ENCODE measurements at regions not wholly inside any gene's neighbourhood (a gene's known extent, or its start where the extent isn't known, plus 50 kb on each side); places are given as distances from the start of the nearest gene placed in this dataset.

DNA sequence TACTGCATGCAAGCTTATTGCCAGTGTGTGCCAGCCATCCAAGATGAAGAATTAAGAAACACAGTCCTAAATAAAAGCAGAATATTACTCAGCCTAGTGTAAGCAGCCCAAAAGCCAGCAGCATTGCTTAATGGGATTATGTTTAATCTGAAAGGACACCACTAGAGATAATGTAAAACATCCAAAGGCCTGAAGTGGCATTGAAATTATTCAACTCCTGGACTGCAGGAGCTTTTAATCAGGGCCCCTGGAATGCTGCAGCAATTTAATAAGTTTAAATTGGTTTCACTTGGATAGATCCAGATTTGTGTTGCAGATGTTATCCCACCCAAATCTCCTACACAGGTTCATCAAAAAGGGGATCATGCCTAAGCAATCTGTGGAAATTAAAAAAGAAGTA, 193.0 kb downstream of the C12orf50 start:
- DNase-seq: no peak

GRCh38 chr12:87828382-87828973, 200.7 kb downstream of the C12orf50 start:
- no peak for DNase-seq

GRCh38 chr12:87827638-87828264, 201.4 kb downstream of the C12orf50 start:
- DNase-seq: no peak

GRCh38 chr12:87822923-87823322, 206.3 kb downstream of the C12orf50 start:
- no peak for DNase-seq

DNA sequence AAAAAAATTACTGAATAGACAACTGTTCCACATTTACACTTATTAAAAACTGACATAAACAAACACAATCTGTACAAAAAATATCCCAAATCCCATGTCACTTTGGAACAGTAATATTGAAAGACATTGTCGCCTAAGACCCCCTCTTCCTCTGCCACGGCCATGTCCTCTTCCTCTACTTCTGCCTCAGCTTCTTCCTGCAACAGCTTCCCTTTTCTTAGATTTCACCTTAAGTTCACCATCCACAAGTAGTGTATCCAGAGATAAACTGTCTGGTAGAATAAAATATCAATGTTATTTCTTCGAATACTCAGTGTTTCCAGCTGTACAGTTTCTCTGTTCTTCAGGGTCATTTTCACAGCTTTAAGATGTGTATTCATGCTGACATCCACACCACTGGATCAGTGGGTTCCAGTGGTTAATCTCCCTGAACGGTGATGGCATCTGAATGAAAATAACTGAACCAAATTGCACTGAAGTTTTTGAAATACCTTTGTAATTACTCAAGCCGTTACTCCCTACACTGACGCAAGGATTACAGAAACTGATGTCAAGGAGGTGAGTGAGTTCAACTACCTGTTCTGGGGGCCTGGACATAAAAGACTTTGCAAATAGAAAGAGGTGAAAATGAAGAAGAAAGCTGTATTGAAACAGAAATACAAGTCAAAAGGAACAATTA, 208.5 kb downstream of the C12orf50 start:
- no peak for DNase-seq

GRCh38 chr12:87818441-87818840, 210.8 kb downstream of the C12orf50 start:
- no peak for DNase-seq

DNA sequence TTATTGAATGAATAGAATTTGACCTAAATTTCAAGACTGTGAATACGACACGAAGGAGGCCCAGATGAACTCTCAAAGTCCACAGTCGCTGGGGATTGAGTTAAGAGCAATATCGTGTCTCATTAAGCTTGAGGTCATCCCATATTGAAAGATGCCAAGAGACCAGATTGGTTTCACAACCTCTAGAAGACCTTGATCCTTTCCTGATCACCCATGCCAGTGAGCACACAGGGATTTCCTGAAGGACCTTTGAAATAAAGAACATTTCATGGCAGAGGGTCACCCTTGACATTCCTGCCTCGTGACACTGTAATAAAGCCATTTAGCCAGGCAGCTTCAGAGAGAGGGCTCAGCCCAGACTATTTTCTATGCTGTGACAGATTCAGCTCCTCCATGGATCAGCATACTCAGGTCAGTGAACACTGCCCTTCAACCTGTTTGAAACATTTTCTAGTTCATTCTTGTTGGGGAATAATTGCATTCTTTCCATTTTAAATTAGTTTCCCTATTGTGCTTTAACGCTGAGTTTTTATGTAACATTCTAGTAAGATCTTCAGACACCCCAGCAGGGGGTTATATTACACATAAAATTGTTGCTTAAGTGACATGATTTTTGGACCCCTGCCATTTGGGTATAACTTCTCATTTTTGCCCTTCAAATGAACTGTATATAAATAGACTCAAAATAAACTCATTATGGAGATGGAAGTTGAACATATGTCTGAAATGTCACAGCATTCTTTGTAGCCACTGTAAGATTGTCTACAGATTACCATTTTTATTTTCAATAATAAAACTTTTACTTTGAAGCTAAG, 213.2 kb downstream of the C12orf50 start:
- no peak for DNase-seq

GRCh38 chr12:87814625-87815024, 214.6 kb downstream of the C12orf50 start:
- DNase-seq: no peak

DNA sequence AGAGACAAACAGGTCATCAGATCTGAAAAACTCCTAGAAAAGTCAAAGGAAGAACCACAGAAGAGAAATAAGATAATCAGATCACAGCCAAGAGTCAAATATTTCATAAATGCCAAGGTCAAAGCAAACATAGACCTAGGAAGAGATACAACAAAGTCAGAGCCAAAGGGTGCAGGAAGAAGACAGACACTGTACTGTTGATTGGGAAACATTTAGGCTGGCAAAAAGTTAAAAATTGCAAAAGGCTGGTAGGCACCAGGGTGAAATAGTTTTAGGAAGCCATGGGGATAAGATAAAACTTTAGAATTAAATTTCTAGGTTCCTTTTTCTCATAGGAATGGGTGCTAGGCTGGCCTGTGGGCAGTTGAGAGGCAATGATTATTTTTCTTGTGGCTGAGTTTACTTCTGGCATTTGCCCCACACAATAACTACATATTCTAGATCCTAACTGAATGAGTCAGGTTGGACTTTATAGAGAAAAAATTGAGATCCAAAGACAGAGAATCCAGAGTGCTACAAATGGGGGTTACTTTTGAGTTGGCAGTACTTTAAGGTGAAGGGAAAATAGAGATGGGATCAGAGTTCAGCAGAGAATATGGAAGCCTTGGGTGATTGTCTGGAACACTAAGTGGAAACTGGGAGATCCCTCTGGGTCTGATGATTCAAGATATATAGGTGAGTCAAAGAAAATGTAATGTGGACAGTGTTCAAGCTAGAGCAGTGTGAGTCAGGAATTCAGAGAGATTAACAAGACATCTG, 215.5 kb downstream of the C12orf50 start:
- no peak for DNase-seq

GRCh38 chr12:87812681-87813080, 216.5 kb downstream of the C12orf50 start:
- no peak for DNase-seq

GRCh38 chr12:87812030-87812429, 217.2 kb downstream of the C12orf50 start:
- DNase-seq: no peak

DNA sequence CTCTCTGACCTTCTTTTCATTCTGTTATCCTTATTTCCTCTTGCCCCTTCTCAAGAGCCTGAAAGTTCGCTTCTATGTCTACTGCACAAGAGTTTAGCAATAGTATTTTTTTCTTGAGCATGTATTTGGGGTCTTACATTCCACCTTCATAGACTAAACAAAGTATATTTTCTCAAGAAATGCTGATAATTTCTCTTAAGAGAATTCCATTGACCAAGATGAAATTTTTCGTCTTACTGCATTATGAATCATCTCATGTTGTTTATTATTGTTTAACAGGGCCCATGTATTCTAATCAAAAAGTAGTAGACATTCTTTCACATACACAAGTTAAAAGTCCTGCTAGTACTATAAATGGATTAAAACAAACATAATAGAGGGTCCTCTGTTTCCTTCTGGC, 219.3 kb downstream of the C12orf50 start:
- no peak for DNase-seq

DNA sequence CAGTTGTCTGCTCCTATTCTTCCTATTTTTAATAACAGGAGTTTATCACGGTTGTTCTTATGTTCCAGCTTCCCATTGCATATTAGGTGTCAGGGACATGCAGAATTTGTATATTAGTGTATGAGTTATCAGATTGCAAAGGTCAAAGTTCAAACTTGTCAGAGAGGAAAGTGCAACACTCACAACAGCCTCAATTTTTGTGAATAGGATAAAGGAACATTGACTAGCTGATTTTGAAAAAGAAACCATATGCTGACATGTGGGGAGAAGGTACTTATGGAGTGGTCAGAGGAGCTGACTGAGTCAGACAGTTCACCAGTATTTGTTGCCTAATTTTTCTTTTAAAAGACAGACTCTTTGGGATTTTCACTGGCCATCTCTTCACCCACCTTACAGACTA, 222.1 kb downstream of the C12orf50 start:
- DNase-seq: no peak

- DNase-seq: no peak
These were observed 222.9 kb downstream of the C12orf50 start for GRCh38 chr12:87806310-87806709.

- DNase-seq: no peak
These were observed 224.8 kb downstream of the C12orf50 start for GRCh38 chr12:87804386-87804785.

GRCh38 chr12:87802721-87803011, 226.5 kb downstream of the C12orf50 start:
- no peak for DNase-seq

DNA sequence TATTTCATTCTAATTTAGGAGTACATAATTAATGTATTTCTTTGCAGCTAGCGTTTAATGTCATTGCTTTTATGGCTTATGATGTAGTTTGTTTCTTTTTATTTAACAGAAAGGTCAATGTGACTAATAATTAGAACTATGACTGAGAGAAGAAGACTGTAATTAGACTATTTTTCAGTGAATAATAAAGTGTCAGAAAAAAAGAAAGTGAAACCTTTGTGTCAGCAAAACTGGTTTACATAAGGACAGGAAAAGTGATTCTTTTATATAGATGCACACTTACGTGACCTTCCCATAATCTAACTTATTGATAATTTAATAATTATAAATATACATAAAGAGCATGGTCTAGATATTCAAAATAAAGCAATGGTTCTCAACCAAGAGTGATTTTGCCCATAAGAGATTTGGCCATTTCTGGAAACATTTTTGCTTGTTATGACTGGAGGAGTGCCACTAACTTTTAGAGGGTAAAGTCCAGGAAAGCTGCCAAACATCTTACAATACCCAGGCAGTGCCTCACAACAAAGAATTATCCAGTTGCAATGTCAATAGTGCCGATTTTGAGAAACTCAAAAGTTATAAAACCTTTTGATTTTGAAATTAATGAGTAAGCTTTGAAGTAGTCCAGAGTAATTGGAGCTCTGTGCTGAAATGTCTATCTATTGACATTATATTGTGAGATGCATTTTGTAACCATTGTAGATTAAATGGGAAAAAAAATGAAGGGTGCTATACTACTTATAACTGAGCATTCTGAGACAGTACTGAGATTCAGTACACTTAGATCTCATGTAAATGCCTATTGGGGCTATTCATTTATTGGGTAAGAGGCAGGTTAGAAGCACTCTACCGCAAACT, 227.1 kb downstream of the C12orf50 start:
- no peak for DNase-seq

DNA sequence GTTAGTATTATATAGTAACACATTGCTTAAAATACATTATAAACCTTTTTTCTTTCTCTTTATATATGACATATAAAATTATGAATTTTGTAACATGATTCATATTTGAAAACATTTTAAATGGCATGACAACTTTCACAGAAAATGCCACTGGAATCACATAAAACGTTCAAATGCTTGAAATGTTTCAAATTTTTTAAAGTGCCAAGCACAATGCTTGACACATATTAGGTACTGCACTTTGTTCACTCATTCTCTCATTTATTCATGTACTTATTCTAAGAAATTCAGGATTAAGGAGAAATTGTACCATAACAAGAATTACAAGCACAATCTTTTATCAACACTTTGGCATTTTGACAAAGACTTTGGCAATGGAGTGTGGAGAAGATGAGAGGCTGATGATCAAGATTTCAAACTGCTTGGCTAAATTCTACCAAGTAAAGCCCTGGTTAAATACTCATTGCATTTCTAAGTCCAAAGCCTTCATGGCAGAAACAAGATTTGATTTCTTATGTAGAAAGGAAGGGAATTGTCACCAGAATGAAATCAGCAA, 232.2 kb downstream of the C12orf50 start:
- no peak for DNase-seq

- no peak for DNase-seq
These were observed 233.6 kb downstream of the C12orf50 start for GRCh38 chr12:87795555-87795954.

DNA sequence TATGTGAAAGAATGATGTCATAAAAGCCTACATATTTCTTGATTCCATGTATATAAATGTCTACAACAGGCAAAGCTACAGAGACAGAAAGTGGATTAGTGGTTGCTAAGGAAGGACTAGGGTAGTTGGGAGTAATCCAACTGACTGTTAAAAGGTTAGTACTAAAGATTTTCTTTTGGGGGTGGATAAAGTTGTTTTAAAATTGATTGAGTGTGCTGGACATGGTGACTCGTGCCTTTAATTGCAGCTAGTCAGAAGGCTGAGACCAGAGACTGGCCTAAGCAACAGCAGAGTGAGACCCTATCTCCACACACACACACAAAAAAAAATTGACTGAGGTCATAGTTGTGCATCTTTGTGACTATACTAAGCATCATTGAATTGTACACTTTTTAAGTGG, 234.3 kb downstream of the C12orf50 start:
- no peak for DNase-seq

DNA sequence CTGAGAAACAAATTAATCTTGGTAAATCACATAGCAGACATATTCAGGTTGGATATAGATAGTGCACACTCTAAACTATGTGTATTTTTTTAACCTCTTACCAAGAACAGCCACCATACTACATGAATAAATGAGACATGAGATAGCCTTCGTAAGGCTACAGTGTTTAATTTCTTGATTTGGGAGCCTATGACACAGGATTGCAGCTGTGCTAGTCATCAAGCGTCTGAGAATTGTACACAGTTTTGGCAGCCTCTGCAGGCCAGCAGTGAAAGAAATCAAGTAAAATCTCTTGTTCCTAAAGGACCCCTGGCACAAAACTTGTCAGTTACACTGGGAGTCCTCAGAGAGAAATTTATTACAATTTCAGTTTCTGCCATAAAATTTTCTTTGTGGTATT, 236.1 kb downstream of the C12orf50 start:
- DNase-seq: no peak

DNA sequence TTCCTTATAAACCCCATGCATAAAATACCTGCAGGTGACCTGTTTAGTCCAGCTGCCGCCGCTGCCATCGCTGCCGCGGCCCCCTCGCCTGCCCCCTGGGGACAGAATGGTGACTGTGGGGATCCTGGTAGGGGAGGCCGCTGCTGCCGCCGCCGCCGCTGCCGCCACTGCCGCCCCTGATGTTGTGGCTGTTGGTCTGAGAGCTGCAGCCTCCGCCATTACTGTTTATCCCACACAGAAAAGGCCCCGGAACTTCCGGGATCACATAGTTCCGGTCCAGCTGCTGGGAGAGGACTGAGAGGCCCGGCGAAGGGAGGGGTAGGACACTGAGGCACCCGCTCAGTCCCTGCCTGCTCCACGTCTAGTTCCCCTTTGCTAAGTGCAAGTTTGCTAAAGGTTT, 244.9 kb downstream of the C12orf50 start:
- no peak for DNase-seq
